WI38 (cell line): ENCODE measurements at regions not wholly inside any gene's neighbourhood (a gene's known extent, or its start where the extent isn't known, plus 50 kb on each side); places are given as distances from the start of the nearest gene placed in this dataset.

Experiments
- H3K4me3 ChIP-seq: 2 replicates; pipeline ENCODE4 v1.5.1; 2011; ENCODE audit warnings: low read depth, mild to moderate bottlenecking, control low read depth, low read length
- CTCF ChIP-seq: IDR thresholded peaks from 2 replicates; pipeline ENCODE4 v1.5.1; 2012; ENCODE audit warnings: low read depth, mild to moderate bottlenecking, control low read depth, low read length

DNA sequence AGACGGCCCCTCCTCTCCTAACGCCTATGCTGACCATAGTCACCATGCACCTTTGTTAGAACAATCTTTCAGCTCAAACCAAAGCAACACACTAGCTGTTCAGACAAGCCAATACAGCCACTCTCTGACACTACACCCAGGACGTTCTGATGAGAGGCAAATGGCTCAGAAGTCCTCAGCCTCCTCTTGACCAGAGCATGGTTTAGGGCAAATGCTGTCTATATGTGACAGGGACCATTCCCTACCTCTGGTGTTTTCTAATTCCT lies 264.8 kb upstream of the HES1 start:
- no peak for TF ChIP-seq CTCF
- no peak overlapping the region for H3K4me3 ChIP-seq

GRCh38 chr3:193872265-193872753 lies 263.6 kb upstream of the HES1 start:
- H3K4me3 ChIP-seq, result no peak overlapping the region

GRCh38 chr3:193873426-193874201 lies 262.3 kb upstream of the HES1 start:
- no peak for TF ChIP-seq CTCF
- no peak overlapping the region for H3K4me3 ChIP-seq

More at GRCh38 chr3:193872265-193872753, 263.6 kb upstream of the HES1 start:
- no peak for TF ChIP-seq CTCF

DNA sequence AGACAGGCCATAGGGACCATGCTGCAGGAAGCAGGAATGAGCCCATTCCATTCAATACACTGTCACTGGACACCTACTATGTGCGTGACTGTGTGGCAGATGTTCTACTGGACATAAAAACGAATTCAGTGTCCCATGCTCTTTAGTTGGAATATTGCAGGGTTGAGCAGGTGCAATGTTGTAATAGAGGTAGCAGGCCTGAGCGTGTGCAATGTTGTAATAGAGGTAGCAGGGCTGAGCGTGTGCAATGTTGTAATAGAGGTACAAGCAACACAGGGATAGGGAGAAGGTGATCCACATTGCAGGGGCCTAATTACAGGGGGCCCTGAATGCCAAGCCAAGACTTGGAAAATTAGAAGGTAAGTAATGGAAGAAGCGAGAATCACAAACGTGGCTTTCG lies 261.4 kb upstream of the HES1 start:
- no peak overlapping the region for H3K4me3 ChIP-seq
- no peak for TF ChIP-seq CTCF

GRCh38 chr3:193874997-193875593 lies 260.9 kb upstream of the HES1 start:
- H3K4me3 ChIP-seq, result no peak overlapping the region
- no peak for TF ChIP-seq CTCF

GRCh38 chr3:193875601-193876321 lies 260.2 kb upstream of the HES1 start:
- H3K4me3 ChIP-seq, result no peak overlapping the region
- TF ChIP-seq CTCF, result no peak
